ENCODE measurements at regions not wholly inside any gene's neighbourhood (a gene's known extent, or its start where the extent isn't known, plus 50 kb on each side); places are given as distances from the start of the nearest gene placed in this dataset.

DNA sequence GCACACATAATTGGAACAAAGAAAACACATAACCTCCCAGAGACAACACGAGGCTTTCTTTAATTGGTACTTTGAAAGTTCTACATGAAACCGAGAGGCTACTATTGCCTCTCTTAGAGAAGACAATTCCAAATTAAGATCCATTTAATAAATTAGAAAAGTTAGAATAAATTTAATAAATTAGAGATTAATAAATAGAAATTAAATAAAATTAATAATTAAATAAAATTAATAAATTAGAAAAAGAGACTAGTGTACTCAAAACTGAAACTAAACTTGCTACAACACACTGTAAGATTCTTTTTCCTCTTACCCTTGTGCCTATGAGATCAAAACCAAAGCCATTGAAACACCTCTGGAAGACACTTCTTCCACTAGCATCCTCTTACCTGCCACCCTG lies 199.0 kb downstream of the URB2 start:
- peak; percentile 53 for FAIRE-seq

DNA sequence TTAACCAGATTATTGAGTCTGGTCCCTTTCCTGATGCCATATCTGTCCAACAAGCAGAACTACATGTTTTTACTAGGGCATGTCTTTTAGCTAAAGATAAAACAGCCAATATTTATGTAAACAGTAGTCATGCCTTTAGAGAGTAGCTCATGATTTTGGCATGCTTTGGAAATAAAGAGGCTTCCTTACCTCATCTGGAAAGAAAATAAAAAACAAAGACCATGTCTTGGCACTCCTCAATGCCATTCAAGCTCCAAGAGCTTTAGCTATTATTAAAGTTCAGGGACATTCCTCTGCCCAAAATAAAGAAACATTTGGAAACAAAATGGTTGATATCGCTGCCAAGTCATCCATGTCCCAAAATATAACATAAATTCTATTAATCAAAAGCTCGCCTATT lies 202.4 kb downstream of the URB2 start:
- no peak for FAIRE-seq

DNA sequence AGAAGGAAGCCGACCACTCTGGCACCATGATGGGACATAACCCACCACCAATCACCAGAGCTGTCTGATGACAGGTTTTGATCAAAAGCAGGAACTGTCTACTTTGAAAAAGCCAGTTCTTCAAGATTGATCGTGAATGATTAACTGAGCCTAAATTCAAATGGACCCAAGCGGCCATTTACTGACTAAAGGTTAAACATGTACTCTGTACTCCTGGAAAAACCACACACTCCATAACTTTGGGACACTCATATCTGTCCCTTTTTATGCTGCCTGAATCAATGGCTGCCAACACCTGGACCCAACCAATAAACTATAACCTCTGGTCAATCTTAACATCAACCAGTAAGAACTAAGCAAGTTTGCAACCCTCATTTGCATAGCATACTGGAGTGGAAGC lies 206.6 kb downstream of the URB2 start:
- FAIRE-seq: no peak

DNA sequence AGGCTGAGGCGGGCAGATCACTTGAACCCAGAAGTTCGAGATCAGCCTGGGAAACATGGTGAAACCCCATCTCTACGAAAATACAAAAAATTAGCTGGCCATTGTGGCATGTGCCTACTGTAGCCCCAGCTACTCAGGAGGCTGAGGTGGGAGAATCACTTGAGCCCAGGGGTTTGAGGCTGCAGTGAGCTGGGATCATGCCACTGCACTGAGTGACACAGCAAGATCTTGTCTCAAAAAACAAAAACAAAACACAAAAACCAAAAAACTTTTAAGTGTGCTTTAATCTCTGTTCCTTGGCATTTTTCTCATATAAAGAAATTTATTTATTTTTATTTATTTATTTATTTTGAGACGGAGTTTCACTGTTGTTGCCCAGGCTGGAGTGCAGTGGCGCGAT lies 208.2 kb downstream of the URB2 start:
- FAIRE-seq: no peak

DNA sequence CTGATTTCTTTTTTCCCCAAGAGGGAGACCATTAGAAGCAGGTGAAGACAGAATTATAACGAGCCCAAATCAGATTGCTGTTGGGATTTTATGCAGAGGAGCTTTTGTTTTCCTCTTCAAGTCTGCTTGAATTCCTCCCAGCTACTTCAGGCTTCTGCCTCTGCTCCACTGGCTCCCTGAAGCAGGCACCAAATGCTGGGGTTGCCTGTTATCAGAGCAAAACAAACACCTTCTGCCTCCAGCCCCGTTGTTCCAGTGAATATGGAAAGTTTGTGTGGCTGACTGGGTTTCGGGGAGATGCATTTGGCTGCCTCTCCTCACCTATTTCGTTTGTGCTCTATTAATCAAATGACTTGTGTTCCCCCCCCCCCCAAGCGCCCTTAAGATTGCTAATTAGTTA lies 209.2 kb downstream of the URB2 start:
- no peak for FAIRE-seq

DNA sequence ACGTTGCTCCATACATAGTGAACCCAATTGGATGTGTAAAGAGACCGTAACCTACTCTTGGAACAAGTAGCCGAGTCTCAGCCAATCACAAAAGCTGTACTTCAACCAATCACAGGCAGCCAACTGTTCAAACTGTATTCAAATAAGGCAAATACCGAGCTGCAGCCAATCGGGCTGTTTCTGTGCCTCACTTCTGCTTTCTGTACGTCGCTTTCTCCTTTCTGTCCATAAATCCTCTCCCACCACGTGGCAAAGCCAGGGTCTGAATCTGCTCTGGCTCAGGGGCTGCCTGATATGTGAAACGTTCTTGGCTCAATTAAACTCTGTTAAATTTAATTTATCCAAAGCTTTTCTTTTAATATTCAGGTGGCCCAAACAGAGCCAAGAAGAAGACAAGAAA lies 210.3 kb downstream of the URB2 start:
- no peak for FAIRE-seq

DNA sequence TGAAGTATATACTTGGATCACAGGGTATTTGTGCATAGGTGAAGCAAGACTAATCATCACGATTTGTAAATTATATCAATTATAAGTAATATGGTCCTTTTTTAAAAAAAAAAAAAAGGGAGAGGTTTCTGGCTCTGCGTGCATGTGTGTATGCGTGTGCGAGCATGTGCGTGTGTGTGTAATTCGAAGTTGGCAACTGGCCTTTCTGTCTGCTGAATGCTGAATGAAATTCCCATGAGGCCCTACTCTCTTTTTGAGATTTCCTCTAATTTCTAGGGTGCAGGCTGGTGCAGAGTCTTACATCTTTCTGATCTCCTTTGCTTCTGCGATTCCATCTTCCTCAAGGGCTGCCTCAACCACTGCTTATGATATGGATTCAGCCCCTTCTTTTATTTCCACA lies 212.2 kb downstream of the URB2 start:
- no peak for FAIRE-seq

DNA sequence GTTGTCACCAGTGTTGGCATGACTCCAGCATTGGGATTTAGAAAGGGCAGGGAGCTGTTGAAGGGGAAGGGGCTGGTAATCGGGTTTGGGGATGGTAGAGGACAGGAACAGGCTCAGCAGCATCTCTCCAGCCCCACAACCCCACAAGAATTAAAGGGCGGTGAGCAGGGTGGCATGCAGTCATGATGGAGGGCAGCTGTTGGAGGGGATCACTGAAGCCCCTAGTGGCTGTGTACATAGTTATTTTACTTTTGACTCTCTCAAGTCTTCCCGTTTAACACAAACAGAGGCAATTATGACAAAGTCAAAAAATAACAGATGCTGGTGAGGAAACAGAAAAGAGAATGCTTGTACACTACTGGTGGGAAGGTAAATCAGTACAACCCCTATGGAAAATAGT lies 213.8 kb downstream of the URB2 start:
- FAIRE-seq: no peak

DNA sequence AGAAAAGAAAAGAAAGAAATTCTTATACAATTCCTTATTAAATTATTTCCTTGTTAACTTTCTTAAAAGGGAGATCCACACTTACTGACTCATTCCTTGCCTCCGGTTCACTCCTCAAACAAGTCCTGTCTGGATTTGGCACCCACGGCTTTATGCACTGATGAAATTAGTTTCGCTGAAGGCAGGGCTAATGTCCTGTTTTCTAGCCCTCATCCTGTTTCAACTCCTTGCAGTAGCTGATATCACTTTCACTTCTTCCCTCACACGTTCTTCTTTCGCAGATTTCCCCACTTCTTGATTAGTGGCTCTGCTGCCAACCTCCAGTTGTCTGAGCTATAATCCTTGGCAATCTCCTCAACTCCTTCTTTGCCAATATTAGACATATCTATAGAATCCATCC lies 215.2 kb downstream of the URB2 start:
- FAIRE-seq: no peak

DNA sequence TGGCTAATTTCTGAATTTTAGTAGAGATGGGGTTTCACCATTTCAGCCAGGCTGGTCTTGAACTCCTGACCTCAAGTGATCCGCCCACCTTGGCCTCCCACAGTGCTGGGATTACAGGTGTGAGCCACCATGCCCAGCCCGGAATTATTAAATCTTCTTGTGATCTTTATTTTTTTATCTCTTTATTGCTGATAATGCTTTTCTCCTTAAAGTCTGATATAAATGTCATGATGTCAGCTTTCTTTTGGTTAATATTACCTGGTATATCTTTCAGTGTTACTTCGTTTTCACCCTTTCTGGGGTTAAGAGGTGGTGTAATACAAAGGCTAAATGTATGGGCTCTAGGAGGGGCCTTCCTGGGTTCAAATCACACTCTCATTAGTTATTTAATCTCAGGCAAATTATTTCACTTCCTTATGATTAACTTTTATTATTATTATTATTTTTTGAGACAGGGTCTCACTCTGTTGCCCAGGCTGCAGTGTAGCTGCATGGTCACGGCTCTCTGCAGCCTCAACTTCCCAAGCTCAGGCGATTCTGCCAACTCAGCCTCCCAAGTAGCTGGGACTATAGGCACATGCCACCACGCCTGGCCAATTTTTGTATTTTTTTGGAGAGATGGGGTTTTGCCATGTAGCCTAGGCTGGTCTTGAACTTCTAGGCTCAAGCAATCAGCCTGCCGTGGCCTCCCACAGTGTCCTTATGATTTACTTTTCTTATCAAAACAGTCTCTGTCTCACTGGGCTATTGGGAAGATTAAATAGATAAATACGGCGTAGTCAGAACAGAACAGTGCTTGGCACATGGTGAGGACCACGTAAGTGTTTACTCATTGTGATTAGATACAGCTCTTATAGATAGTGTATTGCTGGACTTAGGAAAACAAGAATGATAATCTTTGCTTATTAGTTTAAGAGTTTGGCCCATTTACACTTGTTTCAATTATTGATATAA lies 216.5 kb downstream of the URB2 start:
- FAIRE-seq: no peak

DNA sequence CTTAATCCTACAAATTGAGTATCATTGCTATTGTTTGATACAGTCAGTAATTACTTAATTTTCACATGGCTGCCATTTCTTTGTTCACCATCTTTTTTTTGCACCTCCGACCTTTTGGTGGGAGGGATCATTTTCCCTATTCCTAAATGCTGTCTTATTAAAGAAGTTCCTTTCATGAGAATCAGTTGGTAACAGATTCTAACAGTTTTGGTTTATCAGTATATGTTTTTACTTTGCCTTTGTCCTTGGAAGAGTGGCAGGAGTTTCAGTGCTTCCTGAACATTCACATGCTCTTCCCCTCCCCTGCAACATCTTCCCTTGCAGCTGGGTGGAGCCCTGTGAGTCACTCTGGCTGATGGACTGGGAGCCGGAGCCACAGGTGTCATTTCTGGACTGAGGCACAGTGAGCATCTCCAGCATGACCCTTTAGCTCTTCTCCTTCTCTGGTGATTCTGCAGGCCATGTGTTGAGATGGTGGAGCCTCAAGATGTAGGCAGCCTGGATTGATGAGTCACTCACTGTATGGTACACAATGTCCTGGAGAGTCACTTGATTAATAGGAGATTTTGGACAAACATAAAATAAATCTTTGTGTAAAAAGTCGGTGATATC lies 217.7 kb downstream of the URB2 start:
- FAIRE-seq: no peak

DNA sequence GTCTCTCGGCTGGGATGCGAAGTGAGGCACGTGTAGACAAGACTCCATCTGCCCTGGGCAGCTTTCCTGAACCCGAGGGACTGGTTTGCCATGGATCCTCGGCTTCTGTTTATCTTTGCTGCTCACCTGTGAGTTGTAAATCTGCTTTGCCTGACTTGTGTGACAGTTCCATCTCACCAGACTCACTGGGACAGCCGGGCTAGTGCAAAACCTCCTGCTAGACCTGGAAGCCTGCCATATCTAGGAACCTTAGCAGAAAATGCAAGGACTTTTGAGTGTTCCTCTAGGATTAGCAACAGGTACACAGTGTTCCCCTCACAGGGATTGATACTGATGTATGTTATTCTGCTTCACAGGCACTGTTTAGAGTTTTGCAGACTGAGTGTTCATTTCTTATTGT lies 218.6 kb downstream of the URB2 start:
- FAIRE-seq: no peak

DNA sequence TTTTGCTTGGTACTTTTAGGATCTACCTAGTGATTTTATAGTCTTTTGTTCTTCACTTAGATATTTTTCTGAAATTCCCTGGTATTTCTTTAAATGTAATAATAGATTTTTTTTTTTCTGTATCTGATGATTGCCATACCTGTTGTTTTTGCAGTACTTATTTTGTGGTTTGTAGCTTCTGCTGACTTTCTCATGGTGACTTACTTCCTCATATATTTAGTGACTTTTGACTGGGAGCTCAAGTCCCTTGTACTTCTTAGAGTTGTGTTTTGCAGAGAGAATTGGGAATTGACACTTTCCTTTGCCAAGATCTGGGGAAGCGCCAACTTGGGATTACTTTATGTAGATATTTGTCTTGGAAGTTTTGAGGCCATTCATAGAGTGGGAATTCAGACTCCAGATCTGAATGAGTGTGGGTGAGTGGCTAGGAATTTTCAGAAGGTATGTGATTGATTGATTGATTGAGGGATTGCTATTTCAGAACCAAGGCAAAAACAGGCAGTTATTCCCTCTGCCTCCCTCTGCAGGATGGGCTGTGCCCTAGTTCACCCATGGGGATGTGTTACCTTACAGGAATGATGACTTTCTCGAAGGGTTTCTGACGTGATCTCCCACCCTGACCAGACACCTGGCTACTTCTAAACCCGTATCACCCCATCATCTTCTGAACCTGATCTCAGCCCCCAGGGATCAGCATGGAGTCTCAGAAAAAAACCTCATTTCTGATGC lies 219.5 kb downstream of the URB2 start:
- peak; percentile 55 for FAIRE-seq

DNA sequence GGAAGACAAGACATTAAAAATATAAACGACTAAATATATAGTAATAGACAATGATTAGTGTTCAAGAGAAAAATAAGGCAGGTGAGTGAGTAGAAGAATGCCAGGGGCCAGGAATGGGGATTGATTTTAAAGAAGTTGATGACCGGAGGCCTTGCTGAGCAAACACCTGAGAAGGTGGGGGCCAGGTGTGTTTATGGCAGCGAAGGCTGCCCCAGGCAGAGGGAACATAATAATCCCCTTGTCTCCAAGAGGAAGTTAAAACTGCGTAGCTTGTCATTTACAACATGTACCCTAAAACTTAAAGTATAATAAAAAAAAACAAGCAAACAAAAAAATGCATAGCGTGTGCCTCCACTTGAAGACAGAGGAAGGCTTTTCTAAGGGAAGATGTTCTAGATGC lies 220.3 kb downstream of the URB2 start:
- no peak for FAIRE-seq

DNA sequence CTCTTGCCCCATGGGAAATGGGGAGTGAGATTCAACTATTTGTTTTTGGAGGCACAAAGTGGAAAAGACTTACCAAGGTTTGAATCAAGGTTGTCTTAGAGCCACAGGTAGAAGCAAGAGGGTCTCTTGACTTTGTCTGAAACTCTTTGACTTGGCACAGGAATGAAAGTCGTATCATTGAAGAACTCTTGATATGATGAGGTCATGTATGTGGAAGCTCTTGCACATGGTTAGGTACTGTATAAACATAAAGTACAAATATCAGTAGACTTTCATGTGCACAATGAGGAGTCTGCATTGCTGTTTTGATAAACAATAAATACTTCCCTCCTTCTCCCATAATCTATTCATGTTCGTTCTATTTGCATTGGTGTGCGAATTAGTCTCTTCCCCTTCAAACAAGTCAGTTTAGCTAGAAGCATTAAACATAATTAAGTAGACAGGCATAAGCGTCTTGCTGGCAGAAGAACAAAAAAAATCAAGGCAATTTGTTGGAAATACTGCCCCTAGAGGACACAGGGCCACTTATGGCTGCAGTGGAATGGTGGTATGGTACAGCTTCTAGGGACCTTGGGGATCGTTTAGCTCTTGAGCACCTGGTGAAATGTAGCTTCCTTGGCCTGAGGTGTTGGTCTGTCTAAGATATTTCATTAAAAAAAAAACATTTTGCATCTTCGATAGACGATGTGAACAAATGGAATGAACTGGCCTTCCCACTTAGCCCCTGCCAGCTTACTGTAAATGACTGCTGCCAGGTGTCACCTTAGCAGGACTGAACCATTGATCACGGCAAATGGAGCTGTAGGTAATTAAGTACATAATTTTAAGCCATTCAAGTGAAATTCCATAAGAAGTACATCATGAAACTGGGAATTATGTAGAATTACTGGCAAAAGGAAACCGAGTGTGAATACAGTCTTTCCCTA lies 218.0 kb upstream of the GALNT2 start:
- FAIRE-seq: peak; percentile 65

DNA sequence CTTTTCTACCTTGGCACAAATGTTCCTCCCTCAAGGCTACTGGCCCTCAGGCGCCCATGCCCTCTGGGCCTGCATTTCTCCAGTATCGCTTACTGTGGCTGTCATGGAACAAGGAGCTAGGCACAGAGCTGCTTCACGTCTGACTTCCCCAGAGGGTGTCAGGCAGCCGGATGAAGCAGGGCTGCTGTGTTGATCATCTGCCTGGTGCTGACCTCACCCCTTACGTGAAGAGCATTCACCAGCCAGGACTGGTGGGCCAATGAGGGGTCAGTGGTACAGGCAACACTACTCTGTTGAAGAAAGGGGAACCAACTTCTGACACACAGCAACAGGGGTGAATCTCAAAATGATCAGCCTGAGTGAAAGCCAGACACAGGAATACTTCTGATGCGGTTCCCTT lies 215.5 kb upstream of the GALNT2 start:
- FAIRE-seq: no peak

DNA sequence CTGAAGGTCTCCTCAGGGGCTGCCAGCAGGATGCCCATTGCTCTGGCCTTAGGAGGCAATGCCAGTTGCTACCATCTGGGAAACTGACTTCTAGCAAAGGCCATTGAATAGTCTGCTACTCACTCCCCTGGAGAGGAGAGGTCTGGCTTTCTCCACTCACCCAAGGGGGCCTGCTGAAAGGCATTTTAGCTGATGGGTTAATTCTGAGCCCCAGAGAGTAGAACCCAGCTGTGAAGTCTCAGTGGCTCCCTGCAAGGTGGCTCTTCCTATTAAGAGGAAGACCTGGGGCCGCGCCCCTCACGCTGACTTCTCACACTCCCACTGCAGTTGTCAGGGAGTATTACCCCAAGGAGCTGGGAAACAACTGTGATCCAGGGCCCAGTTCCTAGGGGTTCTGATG lies 213.3 kb upstream of the GALNT2 start:
- FAIRE-seq: no peak

DNA sequence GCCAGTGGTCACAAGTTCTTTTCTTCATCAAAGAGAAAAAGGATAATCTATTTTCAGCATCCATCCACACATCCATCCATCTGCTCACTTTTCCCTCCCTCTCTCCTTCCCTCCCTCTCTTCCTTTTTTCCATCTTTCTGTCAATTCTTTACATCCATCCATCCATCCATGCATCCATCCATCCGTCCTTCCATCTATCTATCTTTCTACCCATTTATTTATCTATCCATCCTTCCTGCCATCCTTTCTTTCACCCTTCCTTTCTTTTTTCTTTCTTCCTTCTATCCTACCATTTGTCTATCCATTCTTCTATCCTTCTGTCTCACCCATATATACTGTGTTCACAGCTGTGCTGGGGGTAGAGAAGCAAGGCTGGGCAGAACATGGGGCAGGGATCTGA lies 212.4 kb upstream of the GALNT2 start:
- FAIRE-seq: no peak

DNA sequence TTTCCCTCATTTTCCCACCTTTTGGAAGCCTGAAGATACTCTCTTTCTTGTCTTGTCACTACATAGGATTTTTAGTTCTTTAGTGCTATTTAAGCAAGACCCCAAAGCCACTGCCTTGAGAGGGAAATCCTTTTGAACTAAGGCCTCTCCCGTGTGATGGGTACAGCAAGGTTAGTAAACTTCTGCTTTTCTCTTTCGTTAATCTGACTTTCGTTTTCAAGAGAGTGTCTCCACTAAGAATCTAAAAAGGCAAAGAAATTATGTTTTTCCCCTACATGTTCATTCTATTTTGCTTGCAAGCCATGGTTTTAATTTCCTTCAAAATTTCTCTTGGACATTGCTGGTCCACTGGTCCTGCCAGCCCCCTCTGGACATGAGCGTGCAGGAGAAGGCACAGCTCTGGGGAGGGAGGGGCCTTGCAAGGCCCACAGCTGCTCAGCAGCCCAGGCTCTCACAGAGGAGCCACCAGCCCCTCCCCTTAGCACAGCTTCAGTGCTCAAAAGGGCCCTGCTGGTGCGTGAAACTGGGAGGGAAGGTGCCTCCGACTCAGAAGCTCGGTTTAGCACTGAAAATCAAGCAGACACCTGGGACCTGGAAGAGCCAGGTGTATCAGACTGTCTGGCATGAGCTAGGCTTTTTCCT lies 210.9 kb upstream of the GALNT2 start:
- no peak for FAIRE-seq

DNA sequence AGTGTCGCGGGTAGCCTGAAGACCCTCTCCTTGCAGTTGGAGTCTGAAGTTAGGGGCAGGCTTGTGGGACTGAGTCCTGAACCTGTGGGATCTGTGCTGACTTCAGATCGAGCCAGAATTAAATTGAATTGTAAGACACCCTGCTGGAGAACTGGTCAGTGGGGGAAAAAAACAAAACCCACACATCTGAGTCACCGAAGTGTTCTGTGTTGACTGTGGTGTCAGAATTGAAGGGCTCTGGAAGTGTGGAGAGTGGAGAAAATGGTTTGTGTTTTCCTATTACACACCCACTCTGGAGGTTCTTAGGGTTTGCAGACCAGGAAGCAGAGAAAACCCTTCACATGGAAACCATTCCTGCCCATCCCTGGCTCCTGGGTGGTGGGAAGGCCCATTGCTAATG lies 209.5 kb upstream of the GALNT2 start:
- FAIRE-seq: no peak

DNA sequence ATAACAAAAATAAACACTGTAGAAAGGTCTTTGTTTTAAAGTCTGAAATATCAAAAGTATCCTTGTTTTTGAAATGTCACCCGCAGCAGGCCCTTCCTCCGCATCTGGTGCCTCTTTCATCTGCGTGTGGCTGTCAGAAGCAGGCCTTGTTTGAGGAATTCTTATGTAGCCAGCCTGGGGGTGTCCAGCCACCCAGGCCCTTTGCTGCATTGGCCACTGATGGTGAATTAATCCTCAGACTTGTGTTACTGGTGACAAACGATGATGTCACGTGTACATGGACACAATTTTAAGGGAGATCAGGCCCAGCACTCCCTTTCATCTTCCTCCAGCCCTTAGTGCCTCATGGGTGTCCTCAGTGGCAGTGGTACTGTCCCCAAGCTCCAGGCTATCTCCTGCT lies 208.0 kb upstream of the GALNT2 start:
- no peak for FAIRE-seq

DNA sequence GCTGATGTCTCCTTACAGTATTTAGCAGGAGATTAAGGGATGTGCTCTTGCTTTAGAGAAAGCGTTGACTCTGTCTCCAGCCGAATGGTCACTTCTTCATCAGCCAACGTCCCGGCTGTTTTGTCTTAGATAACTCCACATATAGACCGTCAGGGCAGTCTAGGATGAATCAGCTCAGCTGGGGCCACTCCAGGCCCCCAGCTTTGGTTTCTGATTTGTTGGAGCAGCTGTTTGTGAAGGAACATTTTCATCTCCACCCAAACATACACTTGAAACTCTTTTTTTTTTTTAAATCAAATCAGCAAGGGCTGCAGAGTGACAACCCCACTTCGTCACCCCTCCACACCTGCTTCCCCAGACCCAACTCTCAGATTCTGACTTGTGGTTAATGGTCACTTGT lies 206.1 kb upstream of the GALNT2 start:
- FAIRE-seq: no peak
